ENCODE measurements at regions not wholly inside any gene's neighbourhood (a gene's known extent, or its start where the extent isn't known, plus 50 kb on each side); places are given as distances from the start of the nearest gene placed in this dataset.

GRCh38 chr14:66240105-66240504 lies 246.1 kb upstream of the CCDC196 start:
- DNase-seq: no peak
- no peak for TF ChIP-seq CTCF (IDR thresholded peaks at IDR 0.05)
- Mint-ChIP-seq H3K36me3 (ENCODE audit: low read depth) (no peaks in the 10 kb centered on the region), H3K4me3 (no peak overlapping the region), H3K4me1 (peaks cover 7% of the 10 kb centered on the region), H3K9me3 (no peaks in the 10 kb centered on the region), H3K27me3 (ENCODE audit: low read depth, poor library complexity) (peaks cover 48% of the 10 kb centered on the region), H3K27ac (no peak overlapping the region)

GRCh38 chr14:66242001-66242400 lies 244.2 kb upstream of the CCDC196 start:
- DNase-seq: no peak
- no peak for TF ChIP-seq CTCF (IDR thresholded peaks at IDR 0.05)
- Mint-ChIP-seq H3K27me3 (ENCODE audit: low read depth, poor library complexity) (peaks cover 40% of the 10 kb centered on the region), H3K9me3 (no peaks in the 10 kb centered on the region), H3K4me1 (peaks cover 7% of the 10 kb centered on the region), H3K4me3 (no peak overlapping the region), H3K27ac (no peak overlapping the region), H3K36me3 (ENCODE audit: low read depth) (no peaks in the 10 kb centered on the region)

GRCh38 chr14:66244834-66245233 lies 241.3 kb upstream of the CCDC196 start:
- Mint-ChIP-seq H3K4me3 (no peak overlapping the region), H3K9me3 (no peaks in the 10 kb centered on the region), H3K27ac (no peak overlapping the region), H3K27me3 (ENCODE audit: low read depth, poor library complexity) (peaks cover 30% of the 10 kb centered on the region), H3K4me1 (peaks cover 7% of the 10 kb centered on the region), H3K36me3 (ENCODE audit: low read depth) (no peaks in the 10 kb centered on the region)
- DNase-seq: no peak
- no peak for TF ChIP-seq CTCF (IDR thresholded peaks at IDR 0.05)

GRCh38 chr14:66247662-66248193 lies 238.4 kb upstream of the CCDC196 start:
- peaks cover 39% of the 10 kb centered on the region for H3K27me3 Mint-ChIP-seq (ENCODE audit: low read depth, poor library complexity)
- DNase-seq: no peak
- TF ChIP-seq CTCF (IDR thresholded peaks at IDR 0.05): no peak
- H3K36me3 Mint-ChIP-seq (ENCODE audit: low read depth): no peaks in the 10 kb centered on the region
- H3K27ac Mint-ChIP-seq: no peak overlapping the region
- no peaks in the 10 kb centered on the region for H3K9me3 Mint-ChIP-seq
- peaks cover 14% of the 10 kb centered on the region for H3K4me1 Mint-ChIP-seq
- H3K4me3 Mint-ChIP-seq: no peak overlapping the region

GRCh38 chr14:66248256-66248655 lies 237.9 kb upstream of the CCDC196 start:
- no peaks in the 10 kb centered on the region for H3K9me3 Mint-ChIP-seq
- H3K4me1 Mint-ChIP-seq: peaks cover 11% of the 10 kb centered on the region
- H3K27ac Mint-ChIP-seq: no peak overlapping the region
- H3K4me3 Mint-ChIP-seq: no peak overlapping the region
- H3K36me3 Mint-ChIP-seq (ENCODE audit: low read depth): no peaks in the 10 kb centered on the region
- no peak for TF ChIP-seq CTCF (IDR thresholded peaks at IDR 0.05)
- DNase-seq: no peak
- H3K27me3 Mint-ChIP-seq (ENCODE audit: low read depth, poor library complexity): peaks cover 39% of the 10 kb centered on the region

- H3K9me3 Mint-ChIP-seq: no peaks in the 10 kb centered on the region
- H3K4me3 Mint-ChIP-seq: no peak overlapping the region
- no peak for TF ChIP-seq CTCF (IDR thresholded peaks at IDR 0.05)
- no peaks in the 10 kb centered on the region for H3K36me3 Mint-ChIP-seq (ENCODE audit: low read depth)
- H3K27ac Mint-ChIP-seq: no peak overlapping the region
- peaks cover 32% of the 10 kb centered on the region for H3K27me3 Mint-ChIP-seq (ENCODE audit: low read depth, poor library complexity)
- DNase-seq: no peak
- peaks cover 12% of the 10 kb centered on the region for H3K4me1 Mint-ChIP-seq
These were observed 236.6 kb upstream of the CCDC196 start for GRCh38 chr14:66249544-66249943.
